ENCODE measurements at regions not wholly inside any gene's neighbourhood (a gene's known extent, or its start where the extent isn't known, plus 50 kb on each side); places are given as distances from the start of the nearest gene placed in this dataset.

DNA sequence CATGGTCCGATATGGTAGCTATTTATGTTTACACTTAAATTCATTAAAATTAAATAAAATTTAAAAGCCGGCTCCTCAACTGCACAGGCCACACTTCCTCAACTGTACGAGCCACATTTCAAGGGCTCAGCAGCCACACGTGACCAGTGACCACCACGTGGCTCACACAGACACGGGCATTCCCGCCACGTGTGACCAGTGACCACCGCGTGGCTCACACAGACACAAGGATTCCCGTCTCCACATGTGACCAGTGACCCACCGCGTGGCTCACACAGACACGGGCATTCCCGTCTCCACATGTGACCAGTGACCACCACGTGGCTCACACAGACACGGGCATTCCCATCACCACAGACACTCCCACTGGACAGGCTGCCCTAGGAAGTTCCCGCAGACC is 91.3 kb downstream of the PDGFA start:
- TF ChIP-seq EZH2 (IDR thresholded peaks at IDR 0.05; ENCODE audit: low read length), result no peak
- TF ChIP-seq, protein P1, sequence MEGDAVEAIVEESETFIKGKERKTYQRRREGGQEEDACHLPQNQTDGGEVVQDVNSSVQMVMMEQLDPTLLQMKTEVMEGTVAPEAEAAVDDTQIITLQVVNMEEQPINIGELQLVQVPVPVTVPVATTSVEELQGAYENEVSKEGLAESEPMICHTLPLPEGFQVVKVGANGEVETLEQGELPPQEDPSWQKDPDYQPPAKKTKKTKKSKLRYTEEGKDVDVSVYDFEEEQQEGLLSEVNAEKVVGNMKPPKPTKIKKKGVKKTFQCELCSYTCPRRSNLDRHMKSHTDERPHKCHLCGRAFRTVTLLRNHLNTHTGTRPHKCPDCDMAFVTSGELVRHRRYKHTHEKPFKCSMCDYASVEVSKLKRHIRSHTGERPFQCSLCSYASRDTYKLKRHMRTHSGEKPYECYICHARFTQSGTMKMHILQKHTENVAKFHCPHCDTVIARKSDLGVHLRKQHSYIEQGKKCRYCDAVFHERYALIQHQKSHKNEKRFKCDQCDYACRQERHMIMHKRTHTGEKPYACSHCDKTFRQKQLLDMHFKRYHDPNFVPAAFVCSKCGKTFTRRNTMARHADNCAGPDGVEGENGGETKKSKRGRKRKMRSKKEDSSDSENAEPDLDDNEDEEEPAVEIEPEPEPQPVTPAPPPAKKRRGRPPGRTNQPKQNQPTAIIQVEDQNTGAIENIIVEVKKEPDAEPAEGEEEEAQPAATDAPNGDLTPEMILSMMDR (optimal IDR thresholded peaks at IDR 0.05 in 1 of 3, IDR thresholded peaks at IDR 0.05 in 1 of 3, conservative IDR thresholded peaks at IDR 0.05 in 1 of 3; ENCODE audit: extremely low read depth in 1 of 3, insufficient read depth in 2 of 3, low read length in 3 of 3), result no peak

Data from keratinocyte (primary cell).